Uterus (tissue), 3 donors: ENCODE measurements at regions not wholly inside any gene's neighbourhood (a gene's known extent, or its start where the extent isn't known, plus 50 kb on each side); places are given as distances from the start of the nearest gene placed in this dataset.

ENCODE experiments used
- DNase-seq, 2 donors: peaks; one replicate each; pipeline ENCODE4 v3.0.0-alpha.2; 2019 to 2020
- H3K27ac ChIP-seq, 2 donors: fragments of 200-600 bp; sonication (generic); 1 replicate in 1 of 2; 2 replicates in 1 of 2; pipeline ENCODE4 v1.5.1; 2016 to 2018
- H3K27me3 ChIP-seq, 2 donors: fragments of 200-600 bp; sonication (generic); one replicate each; pipeline ENCODE4 v1.5.1; 2018 to 2019; ENCODE audit warnings: control low read depth in 1 of 2
- H3K36me3 ChIP-seq, 2 donors: fragments of 200-600 bp; sonication (generic); one replicate each; pipeline ENCODE4 v1.5.1; 2019; ENCODE audit warnings: control low read depth in 1 of 2
- H3K4me1 ChIP-seq, 2 donors: fragments of 200-600 bp; sonication (generic); one replicate each; pipeline ENCODE4 v1.5.1; 2018 to 2019; ENCODE audit warnings: control low read depth in 1 of 2
- H3K4me3 ChIP-seq, 2 donors: fragments of 200-600 bp; sonication (generic); 1 replicate in 1 of 2; 2 replicates in 1 of 2; pipeline ENCODE4 v1.5.1; 2018 to 2019; ENCODE audit warnings: mild to moderate bottlenecking in 1 of 2
- H3K9me3 ChIP-seq, 2 donors: fragments of 200-600 bp; sonication (generic); one replicate each; pipeline ENCODE4 v1.5.1; 2019; ENCODE audit warnings: control low read depth in 1 of 2
- POLR2A ChIP-seq, 2 donors: fragments of 450-650 bp; IDR thresholded peaks; one replicate each; pipeline ENCODE4 v1.6.1; 2016; ENCODE audit warnings: antibody characterized with exemption in 2 of 2, mild to moderate bottlenecking in 1 of 2, moderate library complexity in 1 of 2
- intact Hi-C: fragments of 100-400 bp; cut with DNase I; formaldehyde crosslinking; loops from one replicate; pipeline ENCODE4 v1.15.1; 2023; ENCODE audit warnings: low total_unique reads
- TF ChIP-seq, protein P1 (sequence below), 4 experiments: fragments of 200-600 bp in 2 of 4; fragments of 450-650 bp in 2 of 4; sonication (generic) in 2 of 4; IDR thresholded peaks; one replicate each; pipeline ENCODE4 v1.5.1; 2016 to 2019; ENCODE audit warnings: antibody characterized with exemption in 4 of 4, mild to moderate bottlenecking in 2 of 4, moderate library complexity in 1 of 4
- donor health status: DM: yes; HTN: yes; CAD: no.

DNA sequence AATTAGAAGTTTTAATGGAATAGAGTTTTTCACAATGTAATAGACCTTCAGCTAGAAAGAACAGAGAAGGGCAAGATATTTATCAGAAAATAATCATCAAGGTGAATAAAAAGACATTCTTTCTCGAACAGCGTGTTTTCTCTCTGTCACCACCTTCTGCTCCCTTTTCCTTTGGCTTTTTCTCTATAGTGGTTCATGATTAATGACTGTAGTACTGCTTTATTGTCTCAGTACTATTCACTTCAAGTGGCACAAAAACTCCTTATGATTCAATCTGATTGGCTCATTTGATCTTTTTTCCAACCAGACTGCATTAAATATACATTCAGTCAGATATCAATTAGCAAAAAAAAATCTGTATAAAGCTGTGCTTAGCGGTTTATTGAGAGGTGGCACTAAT, 516.0 kb downstream of the OTOL1 start:
- no peaks in the 10 kb centered on the region for H3K9me3 ChIP-seq
- intact Hi-C loops, result no loop called here
- TF ChIP-seq POLR2A (IDR thresholded peaks at IDR 0.05), result no peak
- TF ChIP-seq, protein P1, sequence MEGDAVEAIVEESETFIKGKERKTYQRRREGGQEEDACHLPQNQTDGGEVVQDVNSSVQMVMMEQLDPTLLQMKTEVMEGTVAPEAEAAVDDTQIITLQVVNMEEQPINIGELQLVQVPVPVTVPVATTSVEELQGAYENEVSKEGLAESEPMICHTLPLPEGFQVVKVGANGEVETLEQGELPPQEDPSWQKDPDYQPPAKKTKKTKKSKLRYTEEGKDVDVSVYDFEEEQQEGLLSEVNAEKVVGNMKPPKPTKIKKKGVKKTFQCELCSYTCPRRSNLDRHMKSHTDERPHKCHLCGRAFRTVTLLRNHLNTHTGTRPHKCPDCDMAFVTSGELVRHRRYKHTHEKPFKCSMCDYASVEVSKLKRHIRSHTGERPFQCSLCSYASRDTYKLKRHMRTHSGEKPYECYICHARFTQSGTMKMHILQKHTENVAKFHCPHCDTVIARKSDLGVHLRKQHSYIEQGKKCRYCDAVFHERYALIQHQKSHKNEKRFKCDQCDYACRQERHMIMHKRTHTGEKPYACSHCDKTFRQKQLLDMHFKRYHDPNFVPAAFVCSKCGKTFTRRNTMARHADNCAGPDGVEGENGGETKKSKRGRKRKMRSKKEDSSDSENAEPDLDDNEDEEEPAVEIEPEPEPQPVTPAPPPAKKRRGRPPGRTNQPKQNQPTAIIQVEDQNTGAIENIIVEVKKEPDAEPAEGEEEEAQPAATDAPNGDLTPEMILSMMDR (IDR thresholded peaks at IDR 0.05), result no peak
- H3K36me3 ChIP-seq, result no peaks in the 10 kb centered on the region
- no peaks in the 10 kb centered on the region for H3K27me3 ChIP-seq
- no peak for DNase-seq
- no peak overlapping the region for H3K4me3 ChIP-seq
- no peak overlapping the region for H3K27ac ChIP-seq
- no peaks in the 10 kb centered on the region for H3K4me1 ChIP-seq

DNA sequence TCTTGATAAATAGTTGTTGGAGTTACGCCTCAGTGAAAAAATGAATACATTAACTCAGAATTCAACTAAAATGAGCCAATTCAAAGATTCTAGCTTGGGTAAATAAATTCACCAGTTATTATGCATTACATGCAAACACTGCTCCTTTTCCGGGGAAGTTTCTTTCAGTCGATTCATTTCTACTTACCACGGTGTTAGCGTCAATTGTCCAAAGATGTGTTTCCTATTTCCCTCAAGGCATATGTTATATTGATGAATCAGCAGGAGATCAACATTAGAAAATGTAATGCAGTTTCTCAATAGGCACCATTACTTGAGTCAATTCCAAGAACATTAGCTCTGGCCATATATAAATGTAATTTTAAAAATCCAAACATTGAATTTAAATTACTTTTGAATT, 517.7 kb downstream of the OTOL1 start:
- Histone ChIP-seq H3K9me3 (no peaks in the 10 kb centered on the region), H3K36me3 (no peaks in the 10 kb centered on the region), H3K4me3 (no peak overlapping the region), H3K27ac (no peak overlapping the region), H3K27me3 (no peaks in the 10 kb centered on the region), H3K4me1 (no peaks in the 10 kb centered on the region)
- DNase-seq, result no peak
- intact Hi-C loops, result no loop called here
- no peak for TF ChIP-seq POLR2A (IDR thresholded peaks at IDR 0.05)

DNA sequence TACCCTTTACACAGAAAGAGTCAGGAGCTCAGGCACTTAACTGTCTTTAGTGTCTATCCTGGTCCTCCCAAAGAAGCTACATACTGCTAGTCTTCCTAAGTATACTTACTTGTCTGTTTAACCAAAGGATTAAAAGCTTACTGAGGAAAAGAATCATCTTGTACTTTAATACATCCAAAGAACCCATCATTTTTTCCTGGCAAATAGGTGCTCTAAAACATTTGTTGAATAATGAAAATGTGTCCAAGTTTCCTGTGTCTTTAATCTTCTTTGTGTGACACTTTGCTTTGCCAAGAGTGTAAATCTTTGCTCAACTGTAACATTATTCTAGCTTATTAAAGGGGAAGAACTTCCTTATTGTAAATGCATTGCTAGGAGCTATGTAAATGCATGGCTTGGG, 519.2 kb downstream of the OTOL1 start:
- Histone ChIP-seq H3K27ac (no peak overlapping the region), H3K4me1 (no peaks in the 10 kb centered on the region), H3K9me3 (no peaks in the 10 kb centered on the region), H3K4me3 (no peak overlapping the region), H3K27me3 (no peaks in the 10 kb centered on the region), H3K36me3 (no peaks in the 10 kb centered on the region)
- TF ChIP-seq, protein P1 (IDR thresholded peaks at IDR 0.05), result no peak
- TF ChIP-seq POLR2A (IDR thresholded peaks at IDR 0.05), result no peak
- intact Hi-C loops, result no loop called here
- no peak for DNase-seq

DNA sequence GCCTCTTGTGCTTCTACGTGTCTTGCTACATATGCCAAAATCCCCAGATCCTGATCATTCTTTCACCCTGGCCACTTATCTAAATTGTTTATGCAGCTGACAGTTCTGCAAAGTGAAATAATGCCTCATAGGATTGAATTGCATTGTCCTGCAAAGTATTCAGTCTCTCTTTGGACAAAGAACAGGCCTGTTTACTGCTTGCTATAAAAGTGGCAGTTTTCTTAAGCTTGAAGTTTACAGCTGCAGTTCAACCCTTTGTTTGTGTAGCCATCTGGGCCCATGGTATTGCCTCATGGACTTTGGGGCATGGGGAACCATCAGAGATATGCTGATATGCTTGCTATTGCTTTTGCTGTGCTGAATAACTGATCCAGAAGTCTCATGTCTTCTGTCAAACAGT, 523.2 kb downstream of the OTOL1 start:
- Histone ChIP-seq H3K4me3 (no peak overlapping the region), H3K27me3 (no peaks in the 10 kb centered on the region), H3K4me1 (no peaks in the 10 kb centered on the region), H3K27ac (no peak overlapping the region), H3K36me3 (no peaks in the 10 kb centered on the region), H3K9me3 (no peaks in the 10 kb centered on the region)
- DNase-seq, result no peak
- TF ChIP-seq, protein P1 (IDR thresholded peaks at IDR 0.05), result no peak
- TF ChIP-seq POLR2A (IDR thresholded peaks at IDR 0.05), result no peak
- intact Hi-C loops, result no loop called here

DNA sequence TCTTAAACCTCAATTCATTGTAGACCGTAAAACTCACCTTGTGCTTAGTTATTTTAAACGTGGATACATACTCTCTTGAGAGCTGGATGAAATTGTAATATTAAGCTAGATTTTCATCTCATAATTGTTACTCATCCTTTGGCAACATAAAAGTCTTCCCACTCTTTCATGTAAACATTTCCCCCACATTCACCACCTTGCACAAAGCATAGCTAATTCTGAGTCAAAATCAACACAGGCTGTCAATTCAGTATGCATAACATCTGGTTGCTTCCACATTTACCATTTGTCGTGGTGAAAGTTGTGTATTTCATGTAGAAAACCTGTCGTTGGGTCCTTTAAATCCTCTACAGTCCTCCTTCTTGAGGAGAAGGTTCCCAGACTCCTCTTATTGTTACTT, 524.6 kb downstream of the OTOL1 start:
- no peak for TF ChIP-seq POLR2A (IDR thresholded peaks at IDR 0.05)
- TF ChIP-seq, protein P1 (IDR thresholded peaks at IDR 0.05), result no peak
- Histone ChIP-seq H3K4me3 (no peak overlapping the region), H3K27ac (no peak overlapping the region), H3K4me1 (no peaks in the 10 kb centered on the region), H3K27me3 (no peaks in the 10 kb centered on the region), H3K36me3 (no peaks in the 10 kb centered on the region), H3K9me3 (no peaks in the 10 kb centered on the region)
- DNase-seq, result no peak
- intact Hi-C loops, result no loop called here

DNA sequence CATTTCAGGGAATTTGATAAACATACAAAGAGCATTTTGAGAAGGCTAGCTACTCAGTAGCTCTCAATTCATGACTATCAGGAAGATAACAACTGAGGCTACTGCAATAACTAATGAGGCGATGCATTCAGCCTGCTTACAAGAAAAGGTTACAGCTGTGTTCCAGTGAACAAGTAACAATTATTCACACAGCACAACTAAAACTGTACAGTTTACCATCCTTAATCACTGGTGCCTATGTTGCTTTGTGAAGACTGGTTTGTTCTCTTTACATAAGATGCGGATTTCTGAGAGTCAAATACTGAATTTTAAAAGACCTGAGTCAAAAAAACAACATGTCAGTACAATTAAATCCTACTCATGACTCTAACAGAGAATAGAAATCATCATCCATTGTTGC, 526.3 kb downstream of the OTOL1 start:
- TF ChIP-seq, protein P1 (IDR thresholded peaks at IDR 0.05), result no peak
- TF ChIP-seq POLR2A (IDR thresholded peaks at IDR 0.05), result no peak

More for the DNA sequence above, 526.3 kb downstream of the OTOL1 start:
- Histone ChIP-seq H3K36me3 (no peaks in the 10 kb centered on the region), H3K4me1 (no peaks in the 10 kb centered on the region), H3K27me3 (no peaks in the 10 kb centered on the region), H3K27ac (no peak overlapping the region), H3K4me3 (no peak overlapping the region), H3K9me3 (no peaks in the 10 kb centered on the region)
- no peak for DNase-seq
- intact Hi-C loops, result no loop called here
